GM12878 (cell line): ENCODE measurements at regions not wholly inside any gene's neighbourhood (a gene's known extent, or its start where the extent isn't known, plus 50 kb on each side); places are given as distances from the start of the nearest gene placed in this dataset.

Experiments used
- ATAC-seq: fragments of 200-7000 bp; cut with Tn5 transposase; 3 replicates; pipeline ENCODE4 v1.9.1; 2020; ENCODE audit warnings: mild to moderate bottlenecking, moderate library complexity
- BruUV-seq: library from RNA; stranded (reverse); fragments of 400-500 nt; replicated peaks from 2 replicates; lab custom pipeline; 2021; lab: Mats Ljungman, UMichigan
- CTCF ChIA-PET: fragments of 300-600 bp; sonication (Branson Sonifier 250); formaldehyde crosslinking; extraction: SDS; loops from one replicate; lab custom pipeline; 2021; ENCODE audit warnings: inconsistent platforms; lab: Yijun Ruan, JAX
- POLR2A ChIA-PET: fragments of 350-600 bp; formaldehyde crosslinking; extraction: SDS; loops from one replicate; lab custom pipeline; 2021; ENCODE audit warnings: inconsistent platforms; lab: Charles Lee
- RAD21 ChIA-PET: fragments of 300-600 bp; sonication (Branson Sonifier 250); formaldehyde crosslinking; loops from one replicate; lab custom pipeline; 2023; ENCODE audit warnings: antibody characterized with exemption; ENCODE audit not compliant: unreplicated experiment; lab: Charles Lee
- SMC1A ChIA-PET: fragments of 300-600 bp; sonication (Branson Sonifier 250); formaldehyde crosslinking; loops from one replicate; lab custom pipeline; 2023; ENCODE audit not compliant: unreplicated experiment, uncharacterized antibody; lab: Charles Lee
- DNase-seq: peaks from one replicate; pipeline ENCODE4 v3.0.0-alpha.2; 2011; ENCODE audit warnings: low read depth, low spot score
- FAIRE-seq: peaks from 3 replicates; lab custom pipeline; 2011; peaks lifted over from hg19 to GRCh38; lab: Jason Lieb, UNC
- H2AFZ ChIP-seq: 2 replicates; pipeline ENCODE4 v1.6.0; 2011; ENCODE audit warnings: low read depth, low read length, control low read depth; ENCODE audit not compliant: control insufficient read depth
- H3K27ac ChIP-seq: 2 replicates; pipeline ENCODE4 v1.5.1; 2011; ENCODE audit warnings: control low read depth; ENCODE audit not compliant: control insufficient read depth, insufficient read depth
- H3K27me3 ChIP-seq, 2 experiments: replicated peaks in 1 of 2; 2 replicates each; pipeline versions ENCODE4 v1.6.0 to v1.6.1; 2011; ENCODE audit warnings: low read length in 1 of 2; ENCODE audit not compliant: control insufficient read depth in 2 of 2, insufficient read depth in 2 of 2
- H3K36me3 ChIP-seq, 2 experiments: 2 replicates each; pipeline ENCODE4 v1.5.1; 2011; ENCODE audit warnings: low read length in 1 of 2; ENCODE audit not compliant: control insufficient read depth in 2 of 2, insufficient read depth in 2 of 2
- H3K4me1 ChIP-seq: 2 replicates; pipeline ENCODE4 v1.6.1; 2011; ENCODE audit warnings: mild to moderate bottlenecking, low read length, moderate library complexity, mixed read lengths; ENCODE audit not compliant: control insufficient read depth, insufficient read depth
- H3K4me2 ChIP-seq: 2 replicates; pipeline ENCODE4 v1.6.0; 2011; ENCODE audit warnings: control low read depth; ENCODE audit not compliant: control insufficient read depth, insufficient read depth
- H3K4me3 ChIP-seq: fragments of 200-600 bp; sonication (generic); 2 replicates; pipeline ENCODE4 v1.5.1; 2016
- H3K79me2 ChIP-seq: 2 replicates; pipeline ENCODE4 v1.6.0; 2011; ENCODE audit warnings: low read length; ENCODE audit not compliant: control insufficient read depth, insufficient read depth
- H3K9ac ChIP-seq: 2 replicates; pipeline ENCODE4 v1.8.0; 2011; ENCODE audit warnings: low read length, control low read depth, mixed read lengths; ENCODE audit not compliant: control insufficient read depth, insufficient read depth
- H3K9me3 ChIP-seq: replicated peaks from 3 replicates; pipeline ENCODE4 v1.5.1; 2011; ENCODE audit warnings: mild to moderate bottlenecking, low read length; ENCODE audit not compliant: control insufficient read depth, insufficient read depth
- H4K20me1 ChIP-seq: 2 replicates; pipeline ENCODE4 v1.6.0; 2011; ENCODE audit not compliant: control insufficient read depth, insufficient read depth
- CBX5 ChIP-seq: sonication (generic); IDR thresholded peaks from 2 replicates; pipeline ENCODE4 v1.6.1; 2016; ENCODE audit warnings: low read depth, moderate library complexity, mild to moderate bottlenecking, inconsistent platforms
- CEBPB ChIP-seq, 2 experiments: fragments of 150-350 bp in 1 of 2; IDR thresholded peaks; 2 replicates each; pipeline ENCODE4 v1.6.1; 2012 to 2014; ENCODE audit warnings: low read depth in 2 of 2, low read length in 2 of 2, borderline replicate concordance in 1 of 2, inconsistent platforms in 1 of 2
- CTCF ChIP-seq, 3 experiments: IDR thresholded peaks in 2 of 3; conservative IDR thresholded peaks in 1 of 3; 2 replicates each; pipeline ENCODE4 v1.5.1; 2011; ENCODE audit warnings: low read depth in 3 of 3, low read length in 3 of 3, mild to moderate bottlenecking in 3 of 3, control low read depth in 2 of 3, moderate library complexity in 2 of 3, inconsistent platforms in 1 of 3, mixed read lengths in 1 of 3; ENCODE audit not compliant: control insufficient read depth in 2 of 3, insufficient read depth in 1 of 3; ENCODE audit errors: extremely low read depth in 1 of 3
- E2F8 ChIP-seq: fragments of 450-650 bp; IDR thresholded peaks from 2 replicates; pipeline ENCODE4 v1.6.1; 2018; ENCODE audit warnings: mild to moderate bottlenecking, low read depth, moderate library complexity; ENCODE audit not compliant: partially characterized antibody
- RBBP5 ChIP-seq: fragments of 200-600 bp; sonication (generic); conservative IDR thresholded peaks from 2 replicates; pipeline ENCODE4 v1.6.1; 2016
- RFX5 ChIP-seq: IDR thresholded peaks from 2 replicates; pipeline ENCODE4 v1.6.1; 2011; ENCODE audit warnings: low read depth, low read length, improper control_type of control experiment
- RUNX3 ChIP-seq: IDR thresholded peaks from 2 replicates; pipeline ENCODE4 v1.6.1; 2012; ENCODE audit warnings: low read length, inconsistent platforms
- SMAD1 ChIP-seq: fragments of 450-650 bp; IDR thresholded peaks from 2 replicates; pipeline ENCODE4 v1.6.1; 2018; ENCODE audit warnings: mild to moderate bottlenecking, low read depth; ENCODE audit not compliant: partially characterized antibody
- SUZ12 ChIP-seq: fragments of 200-600 bp; sonication (generic); IDR thresholded peaks from one replicate; pipeline ENCODE4 v1.6.1; 2018; ENCODE audit warnings: antibody characterized with exemption, mild to moderate bottlenecking; ENCODE audit not compliant: unreplicated experiment
- WGBS: methylation state at CpG from one replicate; pipeline ENCODE4 v1.1.6; 2016; ENCODE audit warnings: low lambda C conversion rate; ENCODE audit not compliant: insufficient replicate concordance, insufficient coverage; ENCODE audit errors: missing lambda C conversion rate; 5-methylcytosine and 5-hydroxymethylcytosine counted together
- in situ Hi-C: fragments of 300-500 bp; cut with MboI; formaldehyde crosslinking; loops from 9 replicates; pipeline ENCODE4 v1.14.3; 2018; ENCODE audit warnings: mixed read lengths
- intact Hi-C: fragments of 100-400 bp; cut with micrococcal nuclease; formaldehyde crosslinking; loops from one replicate; pipeline ENCODE4 v1.14.2; 2022; ENCODE audit not compliant: unreplicated experiment

- ChIA-PET SMC1A (no interaction called here), RAD21 (interaction anchor here (0.6 kb wide), 1 partner anchor 654 kb away, joined by 3 read pairs; no protein-coding TSS in a partner anchor), POLR2A (no interaction called here), CTCF (no interaction called here)
- Histone ChIP-seq H3K27ac (no peak overlapping the region), H3K4me1 (no peaks in the 10 kb centered on the region), H3K27me3 (no peaks in the 10 kb centered on the region; a peak in 1 of 4 replicates), H2AFZ (no peak overlapping the region), H3K9me3 (no peaks in the 10 kb centered on the region)
- in situ Hi-C loops, result no loop called here
- no TSS peak for BruUV-seq
- TF ChIP-seq RBBP5, result no peak
- TF ChIP-seq, all 136 proteins: peak for 0
- intact Hi-C loops, result no loop called here
- 21% methylated on average over 4 of the region's 4 CpGs for WGBS
- H3K4me2 ChIP-seq, result no peak overlapping the region
- no peaks in the 10 kb centered on the region for H3K36me3 ChIP-seq
- H3K9ac ChIP-seq, result no peak overlapping the region
- no peaks in the 10 kb centered on the region for H3K79me2 ChIP-seq
- no peak overlapping the region for H3K4me3 ChIP-seq
- H4K20me1 ChIP-seq, result no peaks in the 10 kb centered on the region
- ATAC-seq, result no peak
- DNase-seq, result no peak
- no peak for FAIRE-seq
Measured at GRCh38 chr16:16780588-16780987, 401.6 kb downstream of the NPIPA7 start.

GRCh38 chr16:16782153-16782552 is 403.2 kb downstream of the NPIPA7 start:
- H4K20me1 ChIP-seq, result no peaks in the 10 kb centered on the region
- TF ChIP-seq CEBPB (IDR thresholded peaks at IDR 0.05; ENCODE audit: borderline replicate concordance in 1 of 2, low read depth in 2 of 2, low read length in 2 of 2), result no peak
- TF ChIP-seq SMAD1, result no peak
- no peak for TF ChIP-seq CBX5
- TF ChIP-seq CTCF (IDR thresholded peaks at IDR 0.05 in 2 of 3, conservative IDR thresholded peaks at IDR 0.05 in 1 of 3; ENCODE audit: control insufficient read depth in 2 of 3, extremely low read depth in 1 of 3, insufficient read depth in 1 of 3, low read depth in 3 of 3, low read length in 3 of 3), result no peak
- no peak for TF ChIP-seq RUNX3
- no peak for TF ChIP-seq SUZ12
- no peak for TF ChIP-seq E2F8
- no peak for TF ChIP-seq RFX5
- CTCF ChIA-PET, result no interaction called here
- DNase-seq (no peak), ATAC-seq (no peak), FAIRE-seq (no peak)
- BruUV-seq, result no TSS peak
- H2AFZ ChIP-seq, result no peak overlapping the region
- H3K4me1 ChIP-seq, result no peaks in the 10 kb centered on the region
- H3K4me2 ChIP-seq, result no peak overlapping the region
- H3K79me2 ChIP-seq, result no peaks in the 10 kb centered on the region
- H3K27ac ChIP-seq, result no peak overlapping the region
- H3K36me3 ChIP-seq, result no peaks in the 10 kb centered on the region
- POLR2A ChIA-PET, result no interaction called here
- RAD21 ChIA-PET, result no interaction called here
- intact Hi-C loops (no loop called here), in situ Hi-C loops (no loop called here)
- SMC1A ChIA-PET, result no interaction called here
- no peak overlapping the region for H3K9ac ChIP-seq
- no peaks in the 10 kb centered on the region for H3K9me3 ChIP-seq
- H3K4me3 ChIP-seq, result no peak overlapping the region
- H3K27me3 ChIP-seq, result no peaks in the 10 kb centered on the region; a peak in 1 of 4 replicates
- 44% methylated on average over 4 of the region's 4 CpGs for WGBS
